ENCODE measurements at regions not wholly inside any gene's neighbourhood (a gene's known extent, or its start where the extent isn't known, plus 50 kb on each side); places are given as distances from the start of the nearest gene placed in this dataset.

- TF ChIP-seq TARDBP (IDR thresholded peaks at IDR 0.05) (no peak), FOXA1 (IDR thresholded peaks at IDR 0.05) (no peak), NFRKB (IDR thresholded peaks at IDR 0.05) (no peak), BHLHE40 (IDR thresholded peaks at IDR 0.05; ENCODE audit: borderline replicate concordance) (no peak), FOXM1 (IDR thresholded peaks at IDR 0.05; ENCODE audit: borderline replicate concordance) (no peak), ELF4 (IDR thresholded peaks at IDR 0.05) (no peak), LEF1 (IDR thresholded peaks at IDR 0.05; ENCODE audit: borderline replicate concordance) (no peak), PKNOX1 (IDR thresholded peaks at IDR 0.05) (no peak), L3MBTL2 (conservative IDR thresholded peaks at IDR 0.05) (no peak)
Measured at GRCh38 chr6:160851031-160851430, 140.5 kb upstream of the MAP3K4 start.

Measured in HEK293T (cell line).